ENCODE measurements at regions not wholly inside any gene's neighbourhood (a gene's known extent, or its start where the extent isn't known, plus 50 kb on each side); places are given as distances from the start of the nearest gene placed in this dataset.

GRCh38 chr22:27204280-27204679 lies 546.9 kb downstream of the MIAT start:
- Histone ChIP-seq H3K4me3 (no peak overlapping the region), H3K4me1 (replicated peaks) (no peaks in the 10 kb centered on the region), H3K9me3 (no peaks in the 10 kb centered on the region), H3K27ac (no peak overlapping the region), H3K27me3 (replicated peaks; ENCODE audit: insufficient read depth) (no peaks in the 10 kb centered on the region), H3K36me3 (no peaks in the 10 kb centered on the region)
- intact Hi-C loops (cut with DNase I): no loop called here
- TF ChIP-seq POLR2A (IDR thresholded peaks at IDR 0.05) (no peak), POLR2AphosphoS5 (IDR thresholded peaks at IDR 0.05) (no peak), CTCF (IDR thresholded peaks at IDR 0.05) (no peak)
- DNase-seq (ENCODE audit: low spot score): no peak
- 83% methylated on average over 5 of the region's 5 CpGs for WGBS

GRCh38 chr22:27204817-27205216 lies 547.4 kb downstream of the MIAT start:
- no peaks in the 10 kb centered on the region for H3K9me3 ChIP-seq
- no peak overlapping the region for H3K27ac ChIP-seq
- no peak overlapping the region for H3K4me3 ChIP-seq
- no peaks in the 10 kb centered on the region for H3K4me1 ChIP-seq (replicated peaks)
- DNase-seq (ENCODE audit: low spot score): no peak
- TF ChIP-seq POLR2A (IDR thresholded peaks at IDR 0.05): no peak
- no peak for TF ChIP-seq CTCF (IDR thresholded peaks at IDR 0.05)
- no peak for TF ChIP-seq POLR2AphosphoS5 (IDR thresholded peaks at IDR 0.05)
- WGBS: 94% methylated on average over 4 of the region's 4 CpGs
- intact Hi-C loops (cut with DNase I): no loop called here
- no peaks in the 10 kb centered on the region for H3K27me3 ChIP-seq (replicated peaks; ENCODE audit: insufficient read depth)
- no peaks in the 10 kb centered on the region for H3K36me3 ChIP-seq

- H3K27me3 ChIP-seq (replicated peaks; ENCODE audit: insufficient read depth): no peaks in the 10 kb centered on the region
- H3K27ac ChIP-seq: no peak overlapping the region
- 77% methylated on average over 9 of the region's 9 CpGs for WGBS
- no peaks in the 10 kb centered on the region for H3K36me3 ChIP-seq
- intact Hi-C loops (cut with DNase I): no loop called here
- no peaks in the 10 kb centered on the region for H3K4me1 ChIP-seq (replicated peaks)
- no peak for TF ChIP-seq POLR2A (IDR thresholded peaks at IDR 0.05)
- H3K4me3 ChIP-seq: no peak overlapping the region
- no peak for DNase-seq (ENCODE audit: low spot score)
- no peaks in the 10 kb centered on the region for H3K9me3 ChIP-seq
These were observed 548.3 kb downstream of the MIAT start for GRCh38 chr22:27205492-27206373.

GRCh38 chr22:27206374-27207133 lies 549.2 kb downstream of the MIAT start:
- no peak overlapping the region for H3K4me3 ChIP-seq
- intact Hi-C loops (cut with DNase I): no loop called here
- TF ChIP-seq CTCF (IDR thresholded peaks at IDR 0.05) (no peak), POLR2A (IDR thresholded peaks at IDR 0.05) (no peak), POLR2AphosphoS5 (IDR thresholded peaks at IDR 0.05) (no peak)
- no peak for DNase-seq (ENCODE audit: low spot score)
- no peaks in the 10 kb centered on the region for H3K27me3 ChIP-seq (replicated peaks; ENCODE audit: insufficient read depth)
- H3K27ac ChIP-seq: no peak overlapping the region
- H3K4me1 ChIP-seq (replicated peaks): no peaks in the 10 kb centered on the region
- H3K36me3 ChIP-seq: no peaks in the 10 kb centered on the region
- WGBS: 73% methylated on average over 4 of the region's 4 CpGs
- no peaks in the 10 kb centered on the region for H3K9me3 ChIP-seq

GRCh38 chr22:27207266-27207665 lies 549.9 kb downstream of the MIAT start:
- 72% methylated on average over 5 of the region's 5 CpGs for WGBS
- no peak overlapping the region for H3K27ac ChIP-seq
- H3K4me1 ChIP-seq (replicated peaks): no peaks in the 10 kb centered on the region
- H3K4me3 ChIP-seq: no peak overlapping the region
- intact Hi-C loops (cut with DNase I): no loop called here
- TF ChIP-seq POLR2AphosphoS5 (IDR thresholded peaks at IDR 0.05) (no peak), POLR2A (IDR thresholded peaks at IDR 0.05) (no peak), CTCF (IDR thresholded peaks at IDR 0.05) (no peak)
- no peaks in the 10 kb centered on the region for H3K9me3 ChIP-seq
- H3K36me3 ChIP-seq: no peaks in the 10 kb centered on the region
- H3K27me3 ChIP-seq (replicated peaks; ENCODE audit: insufficient read depth): no peaks in the 10 kb centered on the region
- no peak for DNase-seq (ENCODE audit: low spot score)

All from prostate gland (tissue), 2 donors.